Posterior vena cava (tissue), 2 donors: ENCODE measurements at regions not wholly inside any gene's neighbourhood (a gene's known extent, or its start where the extent isn't known, plus 50 kb on each side); places are given as distances from the start of the nearest gene placed in this dataset.

Source experiments
- DNase-seq: peaks from one replicate; pipeline ENCODE4 v3.0.0-alpha.2; 2020; ENCODE audit warnings: low spot score
- intact Hi-C, 2 donors: fragments of 100-400 bp; cut with DNase I; formaldehyde crosslinking; loops; one replicate each; pipeline versions ENCODE4 v1.14.1 to v1.14.2; 2022 to 2023
- donor health status: DM: yes; HTN: yes; CAD: no.
- donor health status: DM: yes; HTN: yes; CAD: no.

DNA sequence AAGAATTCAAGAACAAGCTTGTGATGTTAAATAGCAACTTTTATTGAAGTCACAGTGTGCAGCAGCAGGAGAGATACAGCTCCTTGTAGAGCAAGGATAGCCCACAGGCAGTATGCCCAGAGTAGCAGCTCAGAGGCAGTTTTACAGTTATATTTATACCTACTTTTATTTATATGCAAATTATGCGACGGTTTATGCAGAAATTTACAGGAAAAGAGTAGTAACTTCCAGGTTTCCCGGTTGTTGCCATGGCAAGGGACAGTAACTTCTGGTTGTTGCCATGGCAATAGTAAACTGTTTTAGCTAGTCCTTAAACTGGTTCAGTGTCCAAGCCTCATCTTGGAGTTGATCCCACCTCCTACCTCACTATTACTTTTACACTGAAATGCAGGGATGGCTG is 344.6 kb upstream of the LYPLAL1 start:
- intact Hi-C loops: no loop called here
- no peak for DNase-seq

DNA sequence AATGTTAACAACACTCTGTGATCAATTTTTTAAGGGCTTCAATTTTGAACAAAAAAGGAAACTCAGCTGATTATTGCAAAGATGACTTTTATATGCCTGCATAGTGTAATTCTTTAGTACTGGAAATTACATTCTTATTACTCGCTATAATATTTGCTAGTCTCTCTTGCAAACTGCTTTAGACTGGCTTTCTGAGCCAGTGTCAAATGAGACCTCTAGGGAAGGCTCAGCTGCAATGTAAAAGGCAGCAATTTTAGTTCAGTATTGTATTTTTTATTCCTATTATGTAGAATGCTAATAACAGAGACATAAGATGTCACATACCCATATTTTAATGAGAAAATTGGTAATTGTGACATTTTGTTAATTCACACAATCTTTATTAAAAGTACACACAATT is 338.1 kb upstream of the LYPLAL1 start:
- intact Hi-C loops: no loop called here
- no peak for DNase-seq

DNA sequence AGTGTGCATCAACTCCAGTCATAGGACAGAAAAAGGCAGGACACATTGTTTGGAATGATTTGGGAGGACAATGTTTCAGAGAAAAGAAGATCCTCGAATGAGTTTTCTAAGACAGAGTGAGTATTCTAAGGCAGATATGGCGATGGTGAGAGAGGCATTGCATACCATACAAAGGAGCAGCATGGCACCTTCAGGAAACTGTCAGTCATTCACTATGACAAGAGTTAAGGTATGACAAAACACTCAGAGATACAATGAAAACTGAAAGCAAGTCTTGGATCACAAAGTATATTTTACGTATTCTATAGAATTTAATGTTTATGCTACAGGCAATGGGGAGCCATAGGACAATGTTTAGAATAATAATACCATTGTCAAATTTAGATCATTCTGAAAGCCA is 337.4 kb upstream of the LYPLAL1 start:
- DNase-seq: no peak
- intact Hi-C loops: no loop called here

DNA sequence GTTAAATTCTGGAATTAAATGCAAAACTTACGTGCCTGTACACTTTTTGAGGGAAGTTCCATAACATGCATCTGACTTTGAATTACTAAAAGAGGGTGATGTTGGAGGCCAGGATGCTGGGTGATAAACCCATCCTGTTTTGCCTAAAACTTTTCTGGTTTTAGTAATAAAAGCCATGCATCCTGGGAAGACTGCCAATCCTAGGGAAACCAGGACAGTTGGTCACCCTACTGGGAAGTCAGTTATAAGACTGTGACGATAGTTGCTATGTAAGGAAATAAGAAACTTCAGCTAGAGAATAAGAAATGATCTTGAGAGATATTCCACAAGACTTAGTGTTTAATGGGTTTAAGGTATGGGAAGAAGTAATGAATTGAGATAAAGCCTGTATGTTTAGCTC is 336.6 kb upstream of the LYPLAL1 start:
- no peak for DNase-seq
- intact Hi-C loops: no loop called here

DNA sequence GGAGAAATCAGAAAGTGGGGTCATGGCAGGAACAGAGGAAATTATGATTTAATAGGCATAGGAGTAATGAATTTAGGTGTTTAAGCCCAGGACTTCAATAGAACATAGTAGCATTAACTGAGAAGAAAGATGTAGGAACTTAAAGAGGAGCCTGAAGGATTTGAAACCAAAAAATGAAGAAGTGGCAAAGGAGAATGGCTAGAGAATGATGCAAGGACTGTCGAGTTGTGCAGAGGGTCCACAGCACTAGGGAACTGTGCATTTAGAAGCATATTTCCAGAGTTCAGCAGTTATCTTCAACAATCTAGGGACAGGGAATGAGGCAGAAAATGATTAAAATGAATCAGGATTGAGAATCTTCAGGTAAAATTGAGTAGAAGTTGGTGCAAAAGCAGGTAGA is 328.1 kb upstream of the LYPLAL1 start:
- no peak for DNase-seq
- intact Hi-C loops: no loop called here

DNA sequence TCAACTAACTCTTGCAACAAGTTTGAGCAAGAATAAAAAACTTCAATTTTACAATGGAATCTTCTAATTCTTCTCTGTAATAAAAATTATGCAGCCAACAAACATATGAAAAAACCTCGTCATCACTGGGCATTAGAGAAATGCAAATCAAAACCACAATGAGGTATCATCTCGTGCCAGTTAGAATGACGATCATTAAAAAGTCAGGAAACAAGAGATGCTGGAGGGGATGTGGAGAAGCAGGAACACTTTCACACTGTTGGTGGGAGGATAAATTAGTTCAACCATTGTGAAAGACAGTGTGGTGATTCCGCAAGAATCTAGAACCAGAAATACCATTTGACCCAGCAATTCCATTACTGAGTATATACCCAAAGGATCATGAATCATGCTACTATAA is 327.5 kb upstream of the LYPLAL1 start:
- intact Hi-C loops: no loop called here
- no peak for DNase-seq

DNA sequence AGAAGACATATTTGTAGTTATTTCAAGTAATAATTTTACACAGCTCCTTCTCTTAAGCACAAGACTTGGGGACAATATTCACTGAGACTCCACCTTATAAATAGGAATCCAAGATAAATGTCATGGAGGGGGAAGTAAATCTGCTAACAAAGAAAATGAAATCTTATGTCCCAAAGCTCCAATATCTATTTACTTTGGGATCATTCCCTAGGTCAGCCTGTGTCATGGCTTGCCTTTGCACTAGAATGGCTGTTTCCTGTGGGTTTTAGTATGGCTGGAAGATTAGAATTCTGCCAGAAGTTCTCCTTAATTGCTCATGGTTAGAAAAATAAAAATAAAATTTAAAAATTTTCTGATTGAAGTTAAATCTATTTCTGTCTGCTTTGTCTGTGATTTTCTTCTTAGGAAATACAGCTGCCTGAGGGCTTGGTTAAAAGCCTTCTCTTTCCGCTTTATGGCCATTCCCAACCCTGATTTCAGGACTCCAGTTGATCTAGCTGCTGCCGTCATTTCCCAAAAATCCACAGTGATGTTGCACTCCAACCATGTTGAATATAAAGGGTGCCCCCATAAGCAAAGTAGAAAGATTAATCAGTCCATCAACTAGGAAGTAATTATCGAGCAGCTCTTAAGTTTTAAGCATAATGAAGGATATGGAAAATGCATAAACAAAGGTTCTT is 326.4 kb upstream of the LYPLAL1 start:
- intact Hi-C loops: no loop called here
- DNase-seq: no peak

DNA sequence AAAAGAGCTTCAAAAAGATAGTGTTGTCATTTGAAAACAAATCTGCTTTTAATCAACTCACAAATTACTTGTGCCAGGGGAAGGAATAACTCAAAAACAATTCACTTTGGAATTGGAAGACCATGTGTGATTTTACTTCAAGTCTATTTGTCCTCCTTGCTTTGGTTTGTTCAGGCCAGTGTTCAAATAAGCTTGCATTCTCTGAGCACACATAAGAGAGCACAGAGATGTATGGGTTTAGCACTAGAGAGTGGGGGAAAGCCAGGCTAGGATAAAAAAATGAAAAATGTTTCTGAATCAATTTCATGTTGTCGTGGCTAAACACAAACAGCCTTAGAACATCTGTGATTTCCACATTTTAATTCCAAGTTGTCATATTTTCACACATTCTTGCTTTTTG is 325.7 kb upstream of the LYPLAL1 start:
- intact Hi-C loops: no loop called here
- no peak for DNase-seq

DNA sequence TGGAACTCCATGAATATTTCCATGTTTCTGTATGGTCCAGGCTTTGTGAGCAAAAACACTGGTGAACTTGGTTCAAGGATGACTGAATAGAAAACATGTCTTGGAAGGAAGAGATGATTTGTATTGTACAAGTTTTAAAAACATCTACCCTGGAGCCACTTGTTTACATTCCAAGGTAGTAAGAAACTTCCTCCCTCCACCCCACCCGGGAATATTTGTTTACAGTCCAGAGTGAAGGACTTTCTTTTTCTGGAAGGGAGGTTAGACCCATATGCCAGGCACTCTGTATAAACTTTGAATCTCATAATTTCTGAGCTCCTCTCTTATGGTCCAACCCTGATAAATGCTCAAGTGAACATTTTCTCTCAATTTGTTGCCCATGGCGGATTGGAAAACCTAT is 323.3 kb upstream of the LYPLAL1 start:
- intact Hi-C loops: no loop called here
- DNase-seq: no peak

DNA sequence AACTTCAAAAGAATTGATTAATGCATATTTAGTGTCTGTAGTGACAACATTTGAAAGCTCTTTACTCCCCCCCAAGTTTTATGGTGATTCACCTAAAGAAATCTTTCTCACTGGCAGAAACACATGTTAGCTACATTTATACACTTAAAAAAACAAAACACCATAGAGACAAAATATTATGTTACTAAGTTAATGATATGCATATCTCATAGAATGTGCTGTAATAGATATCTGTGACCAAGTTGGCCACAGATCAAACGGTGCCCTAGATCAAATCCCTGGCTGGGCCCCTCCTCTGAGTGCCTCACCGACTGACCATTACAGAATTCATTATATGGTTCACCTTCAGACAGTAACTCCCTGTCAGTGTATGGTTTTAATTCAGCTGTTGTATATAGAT is 322.1 kb upstream of the LYPLAL1 start:
- intact Hi-C loops: no loop called here
- no peak for DNase-seq

DNA sequence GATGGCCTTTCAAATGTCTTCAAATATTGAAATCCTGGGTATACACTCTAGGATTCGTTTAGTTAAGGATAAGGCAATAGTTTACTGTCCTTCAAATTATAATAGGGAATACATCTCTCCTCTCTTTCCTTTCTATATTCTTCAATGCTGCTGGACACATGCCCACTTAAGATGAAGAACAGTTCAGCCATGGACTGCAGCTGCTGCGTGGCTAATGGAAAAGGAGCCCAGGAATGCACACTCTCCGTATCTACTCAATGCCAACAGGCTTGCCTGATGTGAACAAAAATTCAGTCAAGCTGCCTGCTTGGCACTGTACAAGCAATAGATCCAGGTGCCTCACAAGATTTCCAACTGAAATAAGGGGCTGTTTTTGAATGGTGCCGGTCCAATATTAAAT is 321.2 kb upstream of the LYPLAL1 start:
- no peak for DNase-seq
- intact Hi-C loops: no loop called here

DNA sequence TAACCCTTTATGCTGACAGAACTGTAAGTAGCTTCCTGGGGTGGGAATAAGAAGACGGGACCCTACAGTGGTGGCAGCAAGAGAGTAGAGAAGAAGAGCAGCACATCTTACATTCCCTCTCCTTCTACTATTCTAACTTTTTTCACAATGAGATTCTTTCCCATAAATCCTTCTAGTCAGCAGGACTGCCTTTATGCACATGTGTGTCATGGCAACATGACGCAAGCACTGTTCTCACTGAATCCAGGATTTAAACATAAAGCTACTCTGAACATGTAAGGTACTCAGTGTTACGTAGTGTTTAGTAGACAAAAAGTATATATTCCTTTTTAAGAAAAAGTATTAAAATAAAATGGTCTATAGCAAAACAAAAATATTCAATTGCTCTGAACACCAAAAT is 309.7 kb upstream of the LYPLAL1 start:
- intact Hi-C loops: no loop called here

DNA sequence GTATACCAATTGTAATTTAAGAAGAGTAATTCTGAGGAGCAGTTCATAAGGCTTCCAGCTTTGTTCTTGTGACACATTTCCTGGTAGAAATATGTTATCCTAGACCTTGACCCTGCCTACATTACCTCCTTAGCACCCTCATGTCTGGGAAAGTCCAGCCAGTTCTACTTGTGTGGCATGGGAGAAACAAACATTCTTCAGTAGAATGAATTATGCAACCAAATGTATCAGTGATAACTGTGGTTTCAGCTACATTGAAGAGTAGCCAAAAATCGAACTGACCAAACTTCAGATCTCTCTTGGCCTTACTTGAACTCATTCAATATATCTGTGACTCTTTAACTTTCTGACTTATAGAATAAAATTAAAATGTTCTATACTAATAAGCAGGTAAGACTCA is 308.1 kb upstream of the LYPLAL1 start:
- no peak for DNase-seq
- intact Hi-C loops: no loop called here

More for the DNA sequence above, 309.7 kb upstream of the LYPLAL1 start:
- no peak for DNase-seq

DNA sequence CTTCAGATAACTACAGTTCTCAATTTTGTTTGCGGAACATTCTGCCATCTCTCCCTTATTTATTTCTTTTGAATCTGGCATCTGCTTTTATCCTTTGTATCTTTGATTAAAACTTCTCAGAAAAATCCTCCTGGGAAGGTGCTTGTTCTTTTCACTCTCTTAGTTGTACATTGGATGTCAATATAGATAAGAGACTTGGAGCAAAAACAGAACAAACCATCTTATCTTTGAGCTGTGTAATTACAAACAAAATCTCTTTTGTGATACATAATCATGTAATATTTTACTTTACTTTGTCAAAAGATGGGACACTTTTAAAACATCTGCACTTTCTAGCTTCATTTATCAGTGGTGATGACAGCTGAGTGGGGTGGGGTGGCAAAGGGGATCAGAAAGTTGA is 307.2 kb upstream of the LYPLAL1 start:
- DNase-seq: no peak
- intact Hi-C loops: no loop called here

DNA sequence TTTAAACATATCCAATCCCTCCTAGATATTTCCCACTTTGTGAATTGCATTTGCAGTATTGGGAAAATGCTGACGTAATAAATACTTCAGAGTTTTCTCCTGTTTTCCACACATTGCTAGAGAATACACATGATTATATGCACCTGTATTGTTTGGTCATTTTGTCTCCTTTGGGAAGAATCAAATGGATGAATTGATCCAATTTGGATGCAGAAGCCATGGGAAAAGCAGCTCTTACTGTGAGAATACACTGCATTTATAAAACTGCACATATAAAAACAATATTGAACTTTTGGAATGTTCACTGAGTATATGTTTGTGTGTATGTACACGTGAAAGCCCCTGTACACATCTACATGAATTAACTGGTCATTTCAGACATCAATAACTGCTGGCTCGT is 306.6 kb upstream of the LYPLAL1 start:
- intact Hi-C loops: no loop called here
- DNase-seq: no peak

DNA sequence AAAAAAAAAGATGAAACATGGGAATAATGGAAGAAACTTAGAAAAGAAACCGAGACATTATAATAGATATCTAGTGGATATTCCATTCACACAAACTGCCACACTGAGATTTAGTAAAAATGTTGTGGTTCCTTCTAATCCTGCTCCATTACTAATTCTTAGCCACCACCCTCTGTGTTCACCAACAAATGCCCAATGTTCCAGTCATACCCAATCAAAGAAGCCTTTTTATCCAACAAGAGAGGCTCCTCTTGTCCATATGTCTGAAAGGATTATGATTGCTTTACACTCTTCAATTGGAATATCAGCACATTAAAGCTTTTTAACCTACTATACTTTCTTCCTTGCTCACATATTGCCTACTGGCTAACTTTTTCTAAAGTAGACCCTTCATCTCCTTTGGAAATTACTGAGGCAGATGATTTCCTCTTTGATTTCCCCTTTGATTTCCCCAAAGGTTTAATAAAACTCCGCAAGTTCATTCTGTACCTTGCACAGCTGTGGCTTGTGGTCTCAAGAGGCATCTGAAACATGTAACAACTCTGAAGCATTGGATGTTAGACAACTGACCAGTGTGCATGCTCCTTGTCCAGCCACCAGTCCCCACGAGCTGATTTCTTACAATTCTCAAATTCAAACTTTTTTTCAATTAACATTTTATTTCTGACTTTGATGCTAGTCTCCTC is 305.6 kb upstream of the LYPLAL1 start:
- no peak for DNase-seq
- intact Hi-C loops: no loop called here

DNA sequence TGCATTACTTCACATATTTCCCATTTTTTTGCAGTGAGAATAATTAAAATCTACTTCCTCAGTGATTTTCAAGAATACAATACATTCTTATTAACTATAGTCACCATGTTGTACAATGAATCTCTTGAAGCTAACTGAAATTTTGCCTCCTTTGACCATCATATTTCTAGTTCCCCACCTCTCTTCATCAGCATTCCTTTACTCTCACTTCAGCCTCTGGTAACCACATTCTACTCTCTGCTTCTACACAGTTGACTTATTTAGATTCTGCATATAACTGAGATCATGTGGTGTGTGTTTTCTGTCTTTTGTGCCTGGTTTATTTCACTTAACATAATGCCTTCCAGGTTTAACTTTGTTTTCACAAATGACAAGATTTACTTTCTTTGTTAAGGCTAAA is 304.4 kb upstream of the LYPLAL1 start:
- intact Hi-C loops: no loop called here
- DNase-seq: no peak

DNA sequence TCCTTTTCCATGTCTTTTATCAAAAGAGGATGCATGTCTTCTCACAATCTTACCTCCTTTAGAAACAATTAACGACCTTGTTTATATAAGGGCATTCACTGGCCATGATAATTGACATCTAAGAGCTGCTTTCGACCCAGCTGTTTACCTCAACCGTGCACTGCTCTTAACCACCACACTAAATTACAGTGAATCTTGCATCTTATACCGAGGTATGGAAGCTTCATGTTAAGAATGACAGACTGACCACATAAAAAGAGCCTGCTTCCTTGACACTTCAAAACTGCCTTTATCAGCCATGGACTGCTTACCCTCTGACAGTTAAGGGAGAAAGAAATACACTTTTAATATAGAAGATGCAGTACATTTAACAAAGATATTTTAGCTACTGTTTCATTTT is 301.7 kb upstream of the LYPLAL1 start:
- DNase-seq: no peak
- intact Hi-C loops: no loop called here

DNA sequence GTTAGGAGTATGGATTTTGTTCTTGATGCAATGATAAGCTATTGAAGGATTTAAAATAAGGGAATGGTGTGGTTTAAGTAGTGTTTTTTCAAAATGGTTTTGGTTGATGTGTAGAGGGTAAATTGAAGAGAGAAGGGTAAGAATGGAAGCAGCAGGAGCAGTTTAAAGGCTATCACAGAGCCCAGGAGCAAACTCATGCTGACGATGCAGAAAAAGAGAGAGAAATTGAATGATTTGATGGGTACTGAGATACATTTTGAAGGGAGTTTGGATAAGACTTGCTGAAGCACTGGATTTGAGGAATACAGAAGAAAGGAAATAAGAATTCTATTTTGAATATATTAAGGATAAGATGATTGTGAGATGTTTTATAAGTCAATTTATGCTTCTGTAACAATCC is 300.8 kb upstream of the LYPLAL1 start:
- DNase-seq: no peak
- intact Hi-C loops: no loop called here

DNA sequence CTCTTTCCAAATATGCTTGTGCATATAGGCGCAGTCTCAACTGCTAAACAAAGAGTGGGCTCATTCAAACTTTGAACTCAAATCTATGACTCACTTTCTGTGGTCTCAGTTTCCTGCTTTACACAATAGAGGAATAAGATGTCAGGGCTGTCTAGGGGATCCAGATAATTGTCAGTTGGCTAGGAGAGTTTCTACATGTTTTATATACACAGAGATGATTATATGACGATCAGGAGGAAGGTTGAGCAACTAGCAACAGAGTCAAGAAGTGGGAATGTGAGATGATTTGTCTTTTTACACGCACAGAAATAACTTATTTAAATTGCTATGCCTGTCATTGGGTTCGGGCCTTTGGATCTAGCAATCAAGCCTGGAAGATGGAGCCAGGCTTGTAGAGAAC is 299.4 kb upstream of the LYPLAL1 start:
- intact Hi-C loops: no loop called here
- DNase-seq: no peak

DNA sequence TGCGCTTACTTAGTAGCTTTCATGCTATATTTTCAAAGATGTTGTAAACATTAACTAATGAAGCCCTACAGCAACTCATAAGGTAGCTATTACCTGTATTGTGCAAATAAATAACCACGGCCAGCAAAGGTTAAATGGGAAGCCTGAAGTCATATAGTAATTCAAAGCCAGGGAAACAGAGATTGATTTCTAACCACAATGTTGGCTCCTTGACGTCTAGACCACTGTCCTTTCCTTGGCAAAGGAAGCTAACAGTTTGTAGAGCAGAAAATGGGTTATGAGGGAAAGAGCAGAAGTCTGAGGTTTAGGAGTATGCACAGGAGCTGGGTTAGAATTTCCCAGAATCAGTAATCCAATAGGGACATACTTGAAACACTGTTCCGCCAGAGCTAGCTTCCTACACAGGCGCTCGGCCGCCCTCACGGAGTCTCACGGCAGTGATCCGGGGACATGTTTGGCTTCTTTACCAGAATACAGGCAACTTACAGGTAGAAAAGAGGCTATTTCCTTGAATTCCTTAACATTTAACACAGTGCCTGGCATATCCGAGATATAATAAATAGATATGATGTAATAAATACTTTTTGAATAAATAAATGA is 298.8 kb upstream of the LYPLAL1 start:
- intact Hi-C loops: no loop called here
- DNase-seq: no peak
